ENCODE measurements at regions not wholly inside any gene's neighbourhood (a gene's known extent, or its start where the extent isn't known, plus 50 kb on each side); places are given as distances from the start of the nearest gene placed in this dataset.

DNA sequence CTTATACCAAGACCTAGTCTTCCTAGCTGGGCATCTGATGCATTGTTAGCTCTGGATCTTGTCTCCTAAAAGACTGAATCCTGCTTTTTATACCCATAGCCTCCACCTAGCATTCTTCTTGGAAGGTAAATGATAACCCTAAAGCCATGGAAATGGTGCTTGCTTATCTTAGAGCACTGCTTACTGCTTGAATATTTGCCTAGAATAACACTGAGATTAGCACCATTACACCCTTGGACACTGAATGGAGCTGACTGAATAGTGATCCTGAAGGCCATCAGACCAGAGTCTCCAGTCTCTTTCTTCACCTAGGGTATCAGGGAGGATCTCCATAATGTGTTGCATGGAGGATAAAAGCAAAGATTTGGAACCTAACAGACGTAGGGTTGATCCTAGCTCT lies 50.3 kb upstream of the UGP2 start:
- no peaks in the 10 kb centered on the region for H3K4me1 ChIP-seq (ENCODE audit: low read length)
- H4K20me1 ChIP-seq (ENCODE audit: insufficient read depth, low read length), result no peaks in the 10 kb centered on the region
- no peak overlapping the region for H3K9ac ChIP-seq (ENCODE audit: low read length)
- H3K27me3 ChIP-seq (ENCODE audit: low read depth, low read length), result no peaks in the 10 kb centered on the region
- TF ChIP-seq, protein P1, sequence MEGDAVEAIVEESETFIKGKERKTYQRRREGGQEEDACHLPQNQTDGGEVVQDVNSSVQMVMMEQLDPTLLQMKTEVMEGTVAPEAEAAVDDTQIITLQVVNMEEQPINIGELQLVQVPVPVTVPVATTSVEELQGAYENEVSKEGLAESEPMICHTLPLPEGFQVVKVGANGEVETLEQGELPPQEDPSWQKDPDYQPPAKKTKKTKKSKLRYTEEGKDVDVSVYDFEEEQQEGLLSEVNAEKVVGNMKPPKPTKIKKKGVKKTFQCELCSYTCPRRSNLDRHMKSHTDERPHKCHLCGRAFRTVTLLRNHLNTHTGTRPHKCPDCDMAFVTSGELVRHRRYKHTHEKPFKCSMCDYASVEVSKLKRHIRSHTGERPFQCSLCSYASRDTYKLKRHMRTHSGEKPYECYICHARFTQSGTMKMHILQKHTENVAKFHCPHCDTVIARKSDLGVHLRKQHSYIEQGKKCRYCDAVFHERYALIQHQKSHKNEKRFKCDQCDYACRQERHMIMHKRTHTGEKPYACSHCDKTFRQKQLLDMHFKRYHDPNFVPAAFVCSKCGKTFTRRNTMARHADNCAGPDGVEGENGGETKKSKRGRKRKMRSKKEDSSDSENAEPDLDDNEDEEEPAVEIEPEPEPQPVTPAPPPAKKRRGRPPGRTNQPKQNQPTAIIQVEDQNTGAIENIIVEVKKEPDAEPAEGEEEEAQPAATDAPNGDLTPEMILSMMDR (IDR thresholded peaks at IDR 0.05; ENCODE audit: low read depth, low read length), result no peak
- TF ChIP-seq EZH2phosphoT487 (IDR thresholded peaks at IDR 0.05; ENCODE audit: low read depth), result no peak
- no peak overlapping the region for H3K4me3 ChIP-seq (ENCODE audit: low read length)
- H2AFZ ChIP-seq (ENCODE audit: low read depth, low read length), result no peak overlapping the region
- H3K4me2 ChIP-seq (ENCODE audit: low read length), result no peak overlapping the region
- H3K36me3 ChIP-seq (replicated peaks; ENCODE audit: low read depth, low read length), result no peaks in the 10 kb centered on the region
- no peaks in the 10 kb centered on the region for H3K79me2 ChIP-seq (ENCODE audit: low read length)
- no peaks in the 10 kb centered on the region for H3K9me3 ChIP-seq (ENCODE audit: insufficient read depth, low read length)
- no peak overlapping the region for H3K27ac ChIP-seq (ENCODE audit: low read length)

Data from OCI-LY3 (cell line).